ENCODE measurements at regions not wholly inside any gene's neighbourhood (a gene's known extent, or its start where the extent isn't known, plus 50 kb on each side); places are given as distances from the start of the nearest gene placed in this dataset.

- POLR2A ChIA-PET (ENCODE audit: low non-redundant PET) = no interaction called here
- CTCF ChIA-PET = no interaction called here
- DNase-seq (ENCODE audit: low spot score) = no peak
- H3K27ac ChIP-seq = no peak overlapping the region
- no peak for TF ChIP-seq CTCF (conservative IDR thresholded peaks at IDR 0.05; ENCODE audit: low read depth)
These were observed 772.0 kb upstream of the ACO1 start for GRCh38 chr9:31612336-31613030.

GRCh38 chr9:31615966-31616365 lies 768.5 kb upstream of the ACO1 start:
- ChIA-PET POLR2A (ENCODE audit: low non-redundant PET) (no interaction called here), CTCF (interaction anchor here (0.5 kb wide), 1 partner anchor 157 kb away, joined by 3 read pairs; no protein-coding TSS in a partner anchor)
- TF ChIP-seq CTCF (conservative IDR thresholded peaks at IDR 0.05; ENCODE audit: low read depth) = no peak
- H3K27ac ChIP-seq = no peak overlapping the region
- no peak for DNase-seq (ENCODE audit: low spot score)

GRCh38 chr9:31623511-31623910 lies 760.9 kb upstream of the ACO1 start:
- no peak for DNase-seq (ENCODE audit: low spot score)
- POLR2A ChIA-PET (ENCODE audit: low non-redundant PET) = no interaction called here
- TF ChIP-seq CTCF (conservative IDR thresholded peaks at IDR 0.05; ENCODE audit: low read depth) = no peak
- CTCF ChIA-PET = interaction anchor here (0.5 kb wide), 1 partner anchor 1295 kb away, joined by 5 read pairs; no protein-coding TSS in a partner anchor
- H3K27ac ChIP-seq = no peak overlapping the region

GRCh38 chr9:31629292-31629691 lies 755.2 kb upstream of the ACO1 start:
- H3K27ac ChIP-seq = no peak overlapping the region
- TF ChIP-seq CTCF (conservative IDR thresholded peaks at IDR 0.05; ENCODE audit: low read depth) = no peak
- ChIA-PET POLR2A (ENCODE audit: low non-redundant PET) (no interaction called here), CTCF (no interaction called here)
- DNase-seq (ENCODE audit: low spot score) = no peak

- CTCF ChIA-PET = no interaction called here
- no peak for DNase-seq (ENCODE audit: low spot score)
- H3K27ac ChIP-seq = no peak overlapping the region
- TF ChIP-seq CTCF (conservative IDR thresholded peaks at IDR 0.05; ENCODE audit: low read depth) = no peak
- POLR2A ChIA-PET (ENCODE audit: low non-redundant PET) = no interaction called here
These were observed 747.2 kb upstream of the ACO1 start for GRCh38 chr9:31637265-31637664.

- no peak for TF ChIP-seq CTCF (conservative IDR thresholded peaks at IDR 0.05; ENCODE audit: low read depth)
- POLR2A ChIA-PET (ENCODE audit: low non-redundant PET) = no interaction called here
- no peak for DNase-seq (ENCODE audit: low spot score)
- H3K27ac ChIP-seq = no peak overlapping the region
- CTCF ChIA-PET = no interaction called here
These were observed 746.6 kb upstream of the ACO1 start for GRCh38 chr9:31637861-31638260.

All from RWPE1 (cell line).